ENCODE measurements at regions not wholly inside any gene's neighbourhood (a gene's known extent, or its start where the extent isn't known, plus 50 kb on each side); places are given as distances from the start of the nearest gene placed in this dataset.

DNA sequence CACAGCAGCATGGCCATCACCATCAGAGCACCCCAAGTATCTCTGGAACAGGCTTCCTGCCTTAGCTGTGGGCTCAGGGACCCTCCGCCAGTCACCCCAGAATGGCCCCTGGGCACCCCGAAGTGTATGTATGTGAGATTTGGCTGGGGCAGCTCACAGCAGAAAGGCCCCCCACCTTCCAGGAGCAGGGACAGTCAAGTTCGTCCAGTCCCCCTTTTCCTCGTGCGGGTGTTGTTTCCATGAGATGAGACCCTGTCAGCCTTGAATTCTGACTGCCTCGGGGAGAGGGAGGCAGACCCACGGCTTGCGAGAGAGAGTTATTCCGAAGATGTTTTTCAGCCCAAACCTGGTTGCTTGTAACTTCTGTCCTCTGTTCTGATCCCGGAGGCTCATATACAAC is 290.9 kb upstream of the HDAC4 start:
- no peak for DNase-seq (ENCODE audit: low read depth, low spot score)

DNA sequence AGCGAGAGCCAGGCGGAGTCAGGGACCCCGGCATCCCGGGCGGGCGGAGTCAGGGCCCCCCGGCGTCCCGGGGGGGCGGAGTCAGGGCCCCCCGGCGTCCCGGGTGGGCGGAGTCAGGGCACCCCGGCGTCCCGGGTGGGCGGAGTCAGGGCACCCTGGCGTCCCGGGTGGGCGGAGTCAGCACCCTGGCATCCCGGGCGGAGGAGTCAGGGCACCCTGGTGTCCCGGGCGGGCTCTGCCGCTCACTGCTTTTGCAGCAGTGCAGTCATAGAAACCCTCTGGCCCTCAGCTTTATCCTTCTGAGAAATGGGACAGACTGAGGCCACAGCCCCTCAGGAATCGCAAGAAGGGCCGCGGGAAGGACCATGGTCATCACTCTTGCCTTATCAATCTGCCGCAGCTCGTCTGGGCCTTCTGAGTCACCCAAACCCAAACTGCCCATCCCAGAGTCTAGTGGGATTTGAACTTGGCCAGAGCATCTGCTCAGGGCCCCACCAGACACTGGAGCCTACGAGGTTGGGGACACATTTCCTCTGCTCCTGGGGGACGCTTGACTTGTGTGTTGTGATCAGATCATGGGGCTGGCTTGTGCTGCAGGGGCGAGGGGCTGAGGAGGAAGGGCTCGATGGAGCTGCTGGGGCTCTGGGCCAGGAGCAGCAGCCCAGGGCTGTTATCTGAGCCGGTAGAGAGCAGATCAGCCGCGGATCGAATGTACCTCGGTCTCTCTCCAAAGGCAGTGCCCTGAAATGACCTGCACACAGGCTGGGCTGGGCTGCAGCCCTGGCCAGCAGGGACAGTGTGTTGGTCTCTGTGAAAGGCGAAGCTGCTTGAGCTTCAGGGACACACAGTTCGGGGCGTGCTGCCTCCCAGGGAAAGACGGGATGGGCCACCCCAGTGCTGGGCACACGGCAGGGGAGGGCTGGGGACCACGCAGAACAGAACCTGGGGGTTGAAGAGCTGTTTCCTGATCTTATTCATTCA is 290.1 kb upstream of the HDAC4 start:
- no peak for DNase-seq (ENCODE audit: low read depth, low spot score)

DNA sequence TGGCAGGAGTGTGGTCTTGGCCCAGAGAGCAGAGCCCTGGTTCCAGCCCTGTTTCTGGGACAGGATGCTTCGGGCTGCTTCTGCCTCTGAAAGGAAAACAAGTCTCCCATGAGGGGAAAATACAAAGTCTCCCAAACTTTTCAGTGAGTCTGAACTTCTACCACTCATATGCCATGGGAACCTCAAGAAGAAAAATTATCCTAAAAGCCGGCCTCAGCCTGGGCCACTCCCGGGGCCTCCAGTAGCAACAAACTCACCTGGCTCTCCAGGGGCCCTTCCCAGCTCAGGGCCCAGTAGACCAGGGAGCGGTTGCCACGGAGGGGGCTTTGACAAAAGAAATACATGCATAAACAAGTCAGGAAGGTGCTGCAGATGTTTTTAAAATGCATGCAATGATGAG is 289.2 kb upstream of the HDAC4 start:
- DNase-seq (ENCODE audit: low read depth, low spot score), result no peak

DNA sequence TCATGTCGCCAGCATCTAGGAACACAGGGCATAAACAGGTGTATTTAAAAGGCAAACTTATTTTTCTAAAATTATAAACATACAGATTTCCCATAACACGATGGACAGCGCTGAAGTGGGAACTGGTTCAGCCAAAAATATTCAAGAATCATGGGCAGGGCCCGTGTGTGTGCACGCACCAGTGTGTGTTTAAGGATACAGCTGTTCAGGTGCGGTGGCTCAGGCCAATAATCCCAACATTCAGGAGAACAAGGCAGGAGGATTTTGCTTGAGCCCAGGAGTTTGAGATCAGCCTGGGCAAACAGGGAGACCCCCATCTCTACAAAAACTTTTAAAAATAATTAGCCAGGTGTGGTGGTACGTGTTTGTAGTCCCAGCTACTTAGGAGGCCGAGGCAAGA is 288.6 kb upstream of the HDAC4 start:
- no peak for DNase-seq (ENCODE audit: low read depth, low spot score)

DNA sequence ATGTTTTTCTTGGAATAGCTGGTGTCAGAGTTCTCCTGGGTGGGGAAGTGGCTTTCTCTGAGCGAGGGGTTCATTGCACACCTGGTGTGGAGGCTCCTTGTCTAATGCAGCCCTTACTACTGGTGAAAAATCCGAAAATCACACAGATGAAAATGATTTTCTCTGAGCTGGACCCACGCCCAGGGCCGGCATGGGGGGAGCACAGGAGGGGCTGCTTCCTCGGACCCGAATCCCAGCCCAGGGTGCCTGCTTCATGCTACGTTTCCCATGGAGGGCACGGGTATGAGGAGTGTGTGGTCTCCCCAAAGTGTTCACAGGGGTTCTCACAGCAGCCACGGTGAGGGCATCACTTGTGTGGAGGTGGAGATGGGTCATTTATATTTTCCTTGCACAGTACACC is 288.0 kb upstream of the HDAC4 start:
- DNase-seq (ENCODE audit: low read depth, low spot score), result no peak

DNA sequence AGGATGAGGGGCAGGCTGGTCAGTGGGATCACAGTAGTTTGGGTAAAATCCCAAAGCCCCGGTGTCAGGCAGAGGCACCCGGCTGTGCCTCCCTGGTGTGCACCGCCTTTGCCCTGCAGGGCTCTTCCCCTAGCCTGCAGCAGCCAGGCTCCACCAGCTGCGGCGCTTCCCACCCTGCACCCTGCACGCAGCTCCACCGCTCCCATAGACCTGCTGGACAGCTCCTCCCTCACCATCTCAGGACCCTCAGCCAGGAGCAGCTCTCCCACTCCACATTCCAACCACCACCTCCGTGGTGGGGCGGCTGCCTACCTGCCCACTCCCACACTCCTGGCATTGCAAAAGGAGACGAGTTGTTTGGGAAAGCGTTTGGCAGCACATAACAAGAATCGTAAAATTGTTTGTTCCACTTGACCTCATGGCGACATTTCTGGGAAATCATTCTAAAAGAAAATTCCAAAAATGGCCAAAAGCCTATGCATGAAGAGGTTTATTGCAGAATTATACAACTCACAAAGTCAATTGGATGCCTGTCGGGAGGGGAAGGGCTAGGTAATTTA is 287.4 kb upstream of the HDAC4 start:
- peak; percentile 17 for DNase-seq (ENCODE audit: low read depth, low spot score)

DNA sequence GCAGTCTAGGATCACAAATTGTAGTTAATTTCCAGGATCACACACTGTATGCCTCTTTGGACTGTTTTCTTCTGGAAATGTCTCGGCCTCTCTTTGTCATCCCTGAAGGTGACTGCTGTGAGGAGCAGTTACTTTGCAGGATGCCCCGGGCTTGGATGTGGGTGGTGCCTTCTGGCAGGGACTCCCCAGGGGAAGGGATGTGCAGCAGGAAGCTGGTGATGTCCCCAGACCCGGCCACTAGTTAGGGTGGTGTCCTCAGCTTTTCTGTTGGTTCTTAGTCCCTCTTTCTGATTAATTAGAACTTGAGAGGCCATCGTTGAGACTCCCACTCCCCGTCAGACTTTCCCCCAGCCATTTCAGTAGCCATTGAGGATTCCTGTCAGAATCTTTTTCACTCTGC is 286.6 kb upstream of the HDAC4 start:
- no peak for DNase-seq (ENCODE audit: low read depth, low spot score)

DNA sequence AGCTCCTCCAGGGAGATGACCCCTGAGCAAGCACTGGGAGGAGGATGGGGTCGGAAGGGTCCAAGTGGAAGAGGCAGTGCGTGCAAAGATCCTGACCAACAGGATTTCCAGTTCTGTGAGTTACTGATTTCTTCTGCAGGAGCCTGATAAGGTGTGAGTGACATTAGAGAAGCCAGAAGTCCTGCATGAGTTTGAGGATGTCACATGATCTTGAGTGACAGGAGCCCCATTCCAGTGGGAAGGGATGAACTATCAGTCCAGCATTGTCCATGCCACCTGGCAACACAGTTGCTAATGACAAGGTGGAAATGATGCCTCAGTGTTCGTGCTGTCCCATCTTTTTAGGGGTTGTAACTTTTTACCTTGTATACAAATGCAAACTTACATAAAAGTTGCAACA is 285.1 kb upstream of the HDAC4 start:
- DNase-seq (ENCODE audit: low read depth, low spot score), result no peak

DNA sequence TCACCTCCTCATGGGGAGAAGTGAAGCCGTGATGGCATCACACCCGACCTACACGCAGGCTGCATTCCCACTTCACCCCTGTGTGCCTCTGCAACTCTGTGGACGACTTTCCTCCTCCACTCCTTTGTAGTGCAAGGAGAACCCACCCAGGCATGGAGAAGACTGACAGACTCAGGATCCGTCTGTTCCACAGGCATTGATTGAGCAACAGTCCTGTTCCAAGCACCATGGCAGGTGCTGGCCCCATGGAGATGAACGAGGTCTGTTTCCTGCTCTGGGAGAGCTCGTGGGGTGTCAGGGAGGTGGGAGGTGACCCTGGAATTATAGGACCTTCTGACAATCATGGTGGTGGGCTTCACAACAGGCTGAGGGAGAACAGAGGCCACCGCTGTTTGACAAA is 284.7 kb upstream of the HDAC4 start:
- DNase-seq (ENCODE audit: low read depth, low spot score), result no peak

DNA sequence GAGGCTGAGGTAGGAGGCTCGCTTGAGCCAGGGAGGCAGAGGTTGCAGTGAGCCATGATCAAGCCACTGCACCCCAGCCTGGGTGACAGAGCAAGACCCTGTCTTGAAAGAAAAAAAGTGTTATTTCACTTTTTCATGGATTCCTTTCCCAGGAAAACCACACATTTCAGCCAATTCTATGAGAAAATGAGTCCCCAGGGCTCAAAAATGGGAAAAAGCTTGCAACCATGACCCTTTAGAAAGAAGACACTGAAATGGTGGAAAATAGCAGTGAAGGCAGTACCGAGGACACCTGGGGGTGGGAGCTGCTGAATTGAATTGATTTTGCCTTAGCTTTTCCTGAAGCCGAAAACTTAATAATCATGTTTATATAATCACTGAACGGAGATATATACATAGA is 284.2 kb upstream of the HDAC4 start:
- no peak for DNase-seq (ENCODE audit: low read depth, low spot score)

DNA sequence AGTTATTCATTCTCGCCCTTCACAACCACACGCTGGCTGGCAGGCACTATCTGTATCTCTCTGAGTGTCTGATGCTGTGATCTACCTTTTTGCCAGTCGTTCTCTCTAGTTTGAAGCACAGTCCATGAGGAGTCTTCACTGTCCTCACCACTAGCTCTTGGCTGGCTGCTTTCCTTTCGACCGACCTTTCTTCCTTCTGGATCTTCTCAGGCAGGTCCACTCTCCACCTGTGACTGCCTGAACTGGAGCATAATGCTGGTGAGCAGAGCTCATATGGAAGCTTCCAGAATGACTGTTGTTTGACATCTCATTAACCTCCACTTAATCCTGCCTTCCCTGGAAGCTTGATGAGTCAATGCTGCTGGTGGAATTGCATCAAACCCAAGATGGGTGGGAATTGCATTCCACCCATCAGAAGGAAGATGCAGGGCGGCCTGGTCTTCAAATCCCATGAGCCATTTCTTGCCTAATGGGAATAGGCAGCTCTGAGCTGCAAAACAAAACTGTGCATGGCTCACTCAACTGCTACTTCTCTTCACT is 283.5 kb upstream of the HDAC4 start:
- no peak for DNase-seq (ENCODE audit: low read depth, low spot score)

DNA sequence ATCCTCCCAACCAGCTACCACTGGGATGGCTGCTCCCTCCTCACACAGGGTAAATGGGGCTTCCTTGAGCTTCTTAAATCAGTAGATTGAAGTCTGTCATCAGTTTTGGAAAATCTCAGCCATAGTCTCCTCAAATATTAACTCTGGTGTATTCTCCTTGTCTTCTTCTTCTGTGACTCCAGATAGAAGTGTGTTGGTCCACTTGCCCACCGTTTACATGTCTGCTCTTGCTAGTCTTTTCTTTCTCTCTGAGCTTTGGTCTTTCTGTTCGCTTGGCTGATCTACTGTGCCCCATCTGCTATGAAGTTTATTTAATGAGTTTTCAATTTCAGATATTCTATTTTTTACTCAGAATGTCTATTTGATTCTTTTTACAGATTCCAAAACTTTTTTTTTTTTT is 281.7 kb upstream of the HDAC4 start:
- no peak for DNase-seq (ENCODE audit: low read depth, low spot score)

DNA sequence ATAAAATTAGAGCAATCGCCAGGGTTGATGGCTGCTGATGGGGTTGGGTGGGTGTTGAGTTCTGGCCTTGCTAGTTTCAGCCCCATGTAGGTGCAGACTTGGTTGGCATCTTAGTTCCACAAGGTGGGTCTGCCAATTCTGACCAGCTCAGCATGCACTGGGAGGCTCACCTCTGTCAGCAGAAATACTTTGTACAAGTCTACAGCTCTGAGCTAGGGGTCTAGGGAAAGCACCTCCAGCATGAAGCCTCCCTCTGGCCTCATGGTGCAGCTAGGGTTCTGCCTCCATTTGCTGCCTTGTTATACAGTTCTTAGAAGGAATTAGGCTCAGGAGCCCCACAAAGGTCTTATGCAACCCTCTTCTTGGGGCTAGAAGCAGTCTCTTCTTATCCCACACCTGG is 278.9 kb upstream of the HDAC4 start:
- no peak for DNase-seq (ENCODE audit: low read depth, low spot score)

DNA sequence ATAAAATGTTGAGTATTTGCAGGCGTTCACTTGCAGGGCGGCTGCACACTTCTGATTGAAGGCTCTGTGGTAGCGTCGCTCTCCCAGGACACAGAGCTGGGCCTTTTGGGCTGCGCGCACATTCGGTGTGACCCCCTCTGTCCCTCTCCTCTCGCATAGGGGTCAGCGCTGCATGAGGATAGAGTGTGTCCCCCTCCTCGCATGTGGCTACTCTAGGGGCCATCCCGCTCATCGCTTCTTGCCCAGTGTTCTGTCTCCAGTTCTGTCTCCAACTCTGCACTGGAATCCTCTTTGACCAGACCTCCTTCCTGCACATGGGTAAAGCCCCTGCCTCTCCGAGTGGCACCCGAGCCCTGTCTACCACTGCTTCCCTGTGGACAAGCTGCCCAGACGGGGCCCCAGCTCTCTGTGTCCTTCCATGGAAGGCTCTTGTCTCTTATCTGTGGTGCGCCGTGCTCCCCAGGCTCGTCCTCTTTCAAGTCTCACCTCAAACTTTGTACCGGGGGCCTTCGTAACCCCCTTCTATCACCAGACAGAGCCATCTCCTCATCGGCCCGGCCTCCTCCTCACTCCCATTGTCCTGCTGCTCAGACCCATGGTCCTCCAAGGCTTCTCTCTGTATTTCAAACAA is 278.0 kb upstream of the HDAC4 start:
- no peak for DNase-seq (ENCODE audit: low read depth, low spot score)

DNA sequence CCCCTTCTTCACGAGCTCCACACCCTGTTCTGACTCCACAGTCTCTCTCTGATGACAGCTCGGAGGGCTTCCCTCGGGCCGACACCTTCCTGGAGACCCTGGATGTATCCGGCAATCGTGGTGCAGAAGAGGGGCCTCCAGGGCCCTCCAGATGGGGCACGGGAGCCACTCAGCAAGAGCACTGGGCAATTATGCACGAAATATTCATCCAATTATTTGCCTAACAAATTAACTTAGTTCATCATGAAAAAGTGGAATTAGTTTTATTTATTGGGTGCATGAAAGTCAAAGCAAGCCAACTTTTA is 277.3 kb upstream of the HDAC4 start:
- DNase-seq (ENCODE audit: low read depth, low spot score), result no peak

DNA sequence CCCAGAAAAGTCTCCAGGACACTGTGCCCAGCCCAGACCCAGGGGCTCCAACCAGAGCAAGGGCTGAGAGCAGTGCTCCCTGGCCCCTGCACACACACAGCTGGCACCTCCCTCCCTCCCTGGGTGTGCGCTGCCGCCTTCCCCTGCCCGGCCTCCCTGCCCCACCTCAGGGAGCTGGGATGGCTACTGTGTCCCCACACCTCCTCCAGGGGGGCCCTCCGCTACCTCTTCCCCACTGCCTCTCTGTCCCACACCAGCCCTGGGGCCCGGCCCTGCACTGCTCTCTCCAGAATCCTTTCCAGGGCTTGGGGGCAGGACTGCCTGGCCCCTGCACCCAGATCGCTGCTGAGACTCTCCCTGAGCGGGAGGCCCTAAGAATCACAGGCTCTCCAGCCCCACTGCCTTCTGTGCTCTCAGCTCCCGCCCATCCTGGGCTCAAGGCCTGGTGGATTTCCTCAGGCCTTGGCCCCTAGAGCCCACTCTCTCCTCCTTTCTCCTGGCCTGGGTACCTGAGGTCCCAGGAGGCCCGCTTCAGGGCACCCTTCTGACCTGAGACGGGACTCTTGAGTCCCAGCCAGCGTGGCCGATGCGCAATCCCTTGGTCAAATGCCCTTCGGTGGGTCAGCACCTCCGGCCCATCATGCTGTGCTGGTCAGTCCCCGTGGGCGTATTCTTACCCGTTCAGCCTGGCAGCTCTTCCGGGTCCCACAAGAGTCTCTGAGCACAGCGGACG is 276.8 kb upstream of the HDAC4 start:
- DNase-seq (ENCODE audit: low read depth, low spot score), result no peak

DNA sequence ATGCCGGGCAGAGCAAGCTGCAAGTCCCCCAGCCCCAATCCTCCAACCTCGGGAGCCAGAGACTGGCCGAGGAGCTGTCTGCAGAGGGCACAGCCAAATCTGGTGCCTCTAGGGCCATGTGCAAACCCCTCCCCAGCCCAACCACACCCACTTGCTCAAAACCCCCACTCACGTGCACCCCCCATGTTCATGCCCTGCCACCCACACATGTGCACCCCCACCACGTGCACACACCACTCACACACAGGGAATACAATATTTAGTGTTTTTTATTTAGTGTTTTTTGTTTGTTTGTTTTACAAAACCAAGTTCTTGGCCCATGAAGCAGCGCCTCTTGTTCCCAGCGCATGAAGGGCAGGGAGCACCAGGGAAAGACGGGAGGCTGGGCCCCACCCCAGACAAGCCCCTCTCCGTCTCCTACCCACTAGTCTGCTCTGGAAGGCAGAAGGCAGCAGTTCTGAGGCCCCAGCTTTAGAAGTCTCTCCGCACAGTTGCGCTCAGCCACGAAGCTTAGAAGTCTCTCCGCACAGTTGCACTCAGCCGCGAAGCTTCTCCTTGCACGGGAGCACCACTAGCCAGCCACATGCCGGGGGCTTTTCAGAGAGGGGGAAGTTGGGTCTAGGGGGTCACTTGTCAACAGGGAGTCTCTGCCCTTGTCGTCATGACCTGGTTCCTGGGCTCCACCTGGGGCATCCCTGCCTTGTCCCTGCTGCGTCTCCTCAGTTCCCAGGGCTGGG is 276.1 kb upstream of the HDAC4 start:
- no peak for DNase-seq (ENCODE audit: low read depth, low spot score)

DNA sequence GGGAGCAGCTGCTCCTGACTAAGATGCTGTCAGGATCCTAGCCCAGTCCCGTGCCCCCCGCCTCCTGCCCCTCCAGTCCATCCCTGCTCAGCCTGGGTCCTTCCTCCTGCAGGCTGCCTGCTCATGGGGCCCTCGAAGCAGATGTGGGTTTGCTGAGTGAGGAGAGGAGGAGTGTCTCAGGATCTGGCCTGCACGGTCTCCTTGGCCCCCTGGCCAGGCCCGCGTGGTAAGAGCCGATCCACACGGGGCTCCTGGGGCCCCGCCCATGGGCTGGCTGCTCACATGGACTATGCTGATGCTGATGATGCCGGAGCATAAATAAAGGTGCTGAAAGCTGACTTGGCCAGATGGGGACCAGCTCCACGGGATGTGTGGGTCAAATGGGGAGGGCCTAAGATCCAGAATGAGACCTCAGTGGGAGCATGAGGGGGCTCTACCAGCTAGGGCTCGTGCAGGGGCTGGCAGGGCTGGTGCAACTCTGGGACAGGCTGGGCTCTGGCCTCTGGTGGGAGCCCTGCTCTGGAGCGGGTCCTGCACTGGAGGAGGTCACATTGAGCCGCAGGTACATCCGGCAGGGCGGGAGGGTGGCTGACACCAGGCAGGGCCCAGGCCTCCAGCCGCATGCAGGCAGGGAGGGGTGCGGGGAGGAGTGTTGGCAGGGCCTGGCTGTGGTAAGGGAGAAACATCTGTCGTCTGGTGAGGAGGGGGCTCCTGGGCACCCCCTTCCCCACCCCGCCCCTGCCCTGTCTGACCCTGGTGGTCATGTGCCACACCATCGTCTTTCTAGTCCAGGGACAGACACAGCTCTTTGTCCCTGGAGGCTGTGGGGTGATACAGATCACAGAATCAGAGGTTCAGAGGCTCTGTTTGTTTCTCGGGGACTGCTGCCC is 275.3 kb upstream of the HDAC4 start:
- DNase-seq (ENCODE audit: low read depth, low spot score), result no peak

DNA sequence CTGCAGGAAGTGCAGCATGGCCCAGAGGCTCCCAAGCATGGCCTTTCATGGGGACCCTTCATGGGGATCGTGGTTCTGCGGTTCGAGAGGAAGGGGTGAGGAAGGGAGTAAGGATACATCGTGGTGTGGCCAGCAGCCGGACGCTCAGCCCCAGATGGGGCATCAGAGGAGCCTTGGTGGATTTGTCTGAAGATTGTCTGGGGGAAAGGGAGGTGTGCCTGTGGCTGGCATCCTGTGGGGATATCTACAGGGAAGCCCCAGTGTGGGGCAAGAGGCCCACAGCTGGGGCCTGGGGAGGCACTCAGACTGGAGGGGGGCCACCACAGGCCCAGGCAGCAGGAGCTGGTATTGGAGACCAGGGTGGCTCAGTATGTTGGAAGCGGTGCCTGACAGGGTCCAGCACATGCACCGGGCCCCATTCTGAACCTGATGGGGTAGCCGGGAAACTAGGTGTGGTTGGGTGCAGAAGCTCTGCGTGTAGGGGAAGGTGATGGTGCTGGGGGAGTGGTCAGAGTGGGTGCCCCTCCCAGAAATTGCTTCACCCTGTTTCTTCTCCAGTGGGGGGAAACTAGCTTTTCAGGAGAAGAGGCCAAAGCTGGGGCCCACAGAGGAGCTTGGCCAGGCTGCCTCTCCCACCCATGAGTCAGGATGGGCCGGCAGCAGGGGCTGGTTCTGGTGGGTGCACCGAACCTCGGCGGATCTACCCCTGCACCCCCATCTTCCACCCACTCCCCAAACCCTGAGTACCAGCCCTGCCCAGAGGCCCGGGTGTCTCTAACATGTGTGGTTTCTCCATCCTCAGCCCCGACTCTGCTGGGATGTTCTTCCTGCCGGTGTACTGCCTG is 274.4 kb upstream of the HDAC4 start:
- no peak for DNase-seq (ENCODE audit: low read depth, low spot score)
